GM21423 (cell line): ENCODE measurements at regions not wholly inside any gene's neighbourhood (a gene's known extent, or its start where the extent isn't known, plus 50 kb on each side); places are given as distances from the start of the nearest gene placed in this dataset.

Source experiments
- ATAC-seq: cut with Tn5 transposase; IDR thresholded peaks from one replicate; pipeline ENCODE4 v1.9.1; 2021; ENCODE audit warnings: mild to moderate bottlenecking, moderate library complexity; ENCODE audit not compliant: unreplicated experiment

GRCh38 chr11:30153008-30153407, 77.8 kb upstream of the FSHB start:
- ATAC-seq = no peak

- ATAC-seq = no peak
Observed at GRCh38 chr11:30155428-30155827, 75.4 kb upstream of the FSHB start.

GRCh38 chr11:30159546-30159945, 71.3 kb upstream of the FSHB start:
- ATAC-seq = no peak

GRCh38 chr11:30165652-30166051, 65.2 kb upstream of the FSHB start:
- no peak for ATAC-seq

GRCh38 chr11:30171661-30172060, 59.2 kb upstream of the FSHB start:
- no peak for ATAC-seq

- no peak for ATAC-seq
Observed at GRCh38 chr11:30172158-30172557, 58.7 kb upstream of the FSHB start.

- no peak for ATAC-seq
Observed at GRCh38 chr11:30172883-30173311, 57.9 kb upstream of the FSHB start.

GRCh38 chr11:30174265-30175020, 56.4 kb upstream of the FSHB start:
- no peak for ATAC-seq
